NCI-H1436 treated with DMSO at 0.1 percent for 48 hours (cell line): ENCODE measurements at regions not wholly inside any gene's neighbourhood (a gene's known extent, or its start where the extent isn't known, plus 50 kb on each side); places are given as distances from the start of the nearest gene placed in this dataset.

Source experiments
- DNase-seq: peaks from one replicate; lab custom pipeline; 2025; lab: John Stamatoyannopoulos, UW

- DNase-seq: no peak
Observed at GRCh38 chr5:74316064-74316603, 324.4 kb downstream of the ENC1 start.

GRCh38 chr5:74314906-74315305, 325.6 kb downstream of the ENC1 start:
- DNase-seq: no peak

GRCh38 chr5:74313896-74314295, 326.6 kb downstream of the ENC1 start:
- DNase-seq: no peak

- no peak for DNase-seq
Observed at GRCh38 chr5:74312746-74313145, 327.8 kb downstream of the ENC1 start.

GRCh38 chr5:74311961-74312360, 328.6 kb downstream of the ENC1 start:
- no peak for DNase-seq

- DNase-seq: no peak
Observed at GRCh38 chr5:74310997-74311930, 329.3 kb downstream of the ENC1 start.

- no peak for DNase-seq
Observed at GRCh38 chr5:74310386-74310785, 330.1 kb downstream of the ENC1 start.

- no peak for DNase-seq
Observed at GRCh38 chr5:74309050-74309449, 331.5 kb downstream of the ENC1 start.

GRCh38 chr5:74306845-74307244, 333.7 kb downstream of the ENC1 start:
- DNase-seq: no peak

GRCh38 chr5:74304536-74304935, 336.0 kb downstream of the ENC1 start:
- DNase-seq: no peak

GRCh38 chr5:74303578-74303977, 336.9 kb downstream of the ENC1 start:
- DNase-seq: no peak

GRCh38 chr5:74301576-74301975, 339.0 kb downstream of the ENC1 start:
- DNase-seq: no peak

GRCh38 chr5:74300808-74301389, 339.6 kb downstream of the ENC1 start:
- DNase-seq: no peak

- DNase-seq: no peak
Observed at GRCh38 chr5:74299833-74300232, 340.7 kb downstream of the ENC1 start.

GRCh38 chr5:74296685-74297408, 343.7 kb downstream of the ENC1 start:
- no peak for DNase-seq

GRCh38 chr5:74295676-74296075, 344.9 kb downstream of the ENC1 start:
- no peak for DNase-seq

GRCh38 chr5:74295141-74295540, 345.4 kb downstream of the ENC1 start:
- DNase-seq: no peak

- no peak for DNase-seq
Observed at GRCh38 chr5:74294231-74294705, 346.3 kb downstream of the ENC1 start.

GRCh38 chr5:74293182-74293581, 347.3 kb downstream of the ENC1 start:
- DNase-seq: no peak

GRCh38 chr5:74290634-74291241, 349.8 kb downstream of the ENC1 start:
- DNase-seq: no peak

GRCh38 chr5:74289691-74290090, 350.8 kb downstream of the ENC1 start:
- no peak for DNase-seq

GRCh38 chr5:74289238-74289637, 351.3 kb downstream of the ENC1 start:
- DNase-seq: no peak
